GM21529 (cell line): ENCODE measurements at regions not wholly inside any gene's neighbourhood (a gene's known extent, or its start where the extent isn't known, plus 50 kb on each side); places are given as distances from the start of the nearest gene placed in this dataset.
"Not testable (repeated sequence)": the region's sequence is repeated elsewhere in the genome, so short reads cannot be mapped to it uniquely, and the experiment has no call there.

Source experiments
- ATAC-seq: cut with Tn5 transposase; IDR thresholded peaks from one replicate; pipeline ENCODE4 v1.9.1; 2021; ENCODE audit not compliant: unreplicated experiment

DNA sequence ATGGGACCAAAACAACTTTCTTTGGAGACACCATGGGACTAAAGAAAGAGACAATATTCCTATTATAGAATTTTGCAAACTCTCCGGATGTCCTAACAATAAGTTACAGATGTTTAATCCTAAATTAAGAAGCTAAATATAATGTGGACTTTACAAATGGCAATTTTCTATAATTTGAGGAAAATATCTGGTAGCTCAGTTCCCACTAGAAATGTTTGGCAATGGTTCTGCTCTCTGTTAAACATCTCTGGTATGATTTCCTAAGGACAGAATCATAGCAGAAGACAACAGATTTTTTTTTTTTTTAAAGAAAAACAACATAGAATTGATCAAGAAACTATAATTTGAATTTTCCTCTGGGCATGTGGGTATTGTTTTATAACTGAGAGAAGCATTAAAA is 232.8 kb downstream of the ENC1 start:
- no peak for ATAC-seq

DNA sequence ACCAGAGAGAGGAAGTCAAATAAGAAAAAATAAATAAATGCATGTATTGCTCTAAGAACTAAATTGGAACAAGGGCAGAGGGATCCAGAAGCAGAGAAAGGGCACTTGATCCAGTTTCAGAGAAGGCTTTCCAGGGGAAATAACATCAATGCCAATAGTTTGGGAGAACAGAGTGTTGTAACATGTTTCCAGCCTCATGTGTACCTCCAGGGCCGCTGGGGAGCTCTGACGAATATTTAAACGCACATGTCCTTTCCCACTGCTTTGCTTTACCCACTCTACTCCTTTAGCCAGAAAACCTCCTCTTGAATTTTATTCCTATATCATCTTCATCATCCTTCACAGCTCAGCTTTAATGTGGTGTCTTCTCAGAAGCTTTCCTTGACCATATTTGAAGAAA is 233.7 kb downstream of the ENC1 start:
- ATAC-seq, result no peak

DNA sequence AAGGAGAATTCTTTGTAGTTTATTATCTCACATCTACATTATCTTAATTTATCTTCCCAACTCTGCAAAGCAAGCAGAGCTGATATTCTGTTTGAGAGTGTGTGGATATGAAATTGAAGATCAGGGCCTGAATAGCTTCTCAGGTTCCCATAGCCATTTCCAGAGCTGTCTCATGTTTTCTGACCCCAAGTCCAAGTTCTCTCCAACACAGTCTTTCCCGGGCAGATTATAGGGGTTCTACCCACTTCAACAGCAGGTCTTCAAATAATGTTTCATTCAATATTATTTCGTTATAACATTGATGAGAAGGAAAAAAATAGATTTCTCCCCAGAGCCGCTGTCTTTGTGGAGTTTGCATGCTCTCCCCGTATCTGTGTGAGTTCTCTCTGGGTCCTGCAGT is 234.9 kb downstream of the ENC1 start:
- no peak for ATAC-seq

DNA sequence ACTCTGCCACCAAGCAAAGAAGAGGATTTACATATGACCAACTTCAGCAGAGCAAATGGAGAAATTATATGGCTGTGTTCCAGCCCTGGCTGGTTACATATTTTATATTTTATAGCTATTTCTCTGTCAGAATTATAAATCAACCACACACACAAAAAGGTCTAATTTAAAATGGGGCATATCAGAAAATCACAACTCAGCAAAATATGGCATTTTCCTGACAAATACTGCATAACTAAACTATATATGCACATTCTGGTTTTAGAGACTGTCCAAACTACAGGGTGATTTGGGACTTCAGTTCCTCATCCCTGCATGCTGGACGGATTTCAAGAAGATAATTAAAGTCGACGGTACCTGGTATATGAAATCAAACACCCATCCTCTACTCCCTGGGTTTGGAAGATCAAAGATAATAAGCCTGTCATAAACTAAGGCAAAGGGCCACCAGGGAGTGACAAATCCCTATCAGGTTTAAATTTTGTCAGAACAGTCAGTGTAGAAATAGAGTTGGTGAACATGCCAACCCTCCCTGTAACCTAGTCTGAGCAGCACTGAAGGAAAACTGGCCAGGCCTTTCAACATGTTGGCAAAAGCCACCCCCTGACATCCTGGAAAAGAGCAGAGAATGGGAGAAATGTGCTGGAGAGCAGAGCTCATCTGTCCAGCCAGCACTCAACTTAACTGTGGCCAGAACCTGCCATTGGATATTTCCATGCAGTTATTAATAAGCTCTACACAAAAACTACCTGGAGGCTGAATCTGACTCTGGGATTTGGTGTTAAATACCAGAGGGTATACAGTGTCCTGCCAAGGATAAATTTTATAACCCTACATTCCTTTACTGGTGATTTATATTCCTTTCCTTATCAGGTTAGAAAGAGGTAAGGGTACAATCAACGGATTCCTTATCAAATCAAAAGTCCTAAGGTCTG is 235.7 kb downstream of the ENC1 start:
- ATAC-seq, result no peak

DNA sequence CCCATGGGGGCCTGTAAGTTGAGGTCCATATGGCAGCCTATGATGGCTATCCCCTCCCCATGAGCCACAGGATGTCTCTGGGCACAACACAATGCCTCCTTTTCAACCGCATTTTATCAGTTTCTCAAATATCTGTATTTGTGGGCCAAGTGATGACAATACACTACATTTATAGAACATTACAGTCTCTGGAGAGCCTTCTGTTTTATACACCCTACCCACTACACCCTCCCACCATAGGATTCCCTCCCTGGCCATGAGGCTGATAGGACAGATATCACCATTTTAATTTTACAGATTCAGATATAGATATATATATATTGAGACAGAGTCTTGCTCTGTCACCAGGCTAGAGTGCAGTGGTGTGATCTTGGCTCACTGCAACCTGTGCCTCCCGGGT is 236.8 kb downstream of the ENC1 start:
- no peak for ATAC-seq

DNA sequence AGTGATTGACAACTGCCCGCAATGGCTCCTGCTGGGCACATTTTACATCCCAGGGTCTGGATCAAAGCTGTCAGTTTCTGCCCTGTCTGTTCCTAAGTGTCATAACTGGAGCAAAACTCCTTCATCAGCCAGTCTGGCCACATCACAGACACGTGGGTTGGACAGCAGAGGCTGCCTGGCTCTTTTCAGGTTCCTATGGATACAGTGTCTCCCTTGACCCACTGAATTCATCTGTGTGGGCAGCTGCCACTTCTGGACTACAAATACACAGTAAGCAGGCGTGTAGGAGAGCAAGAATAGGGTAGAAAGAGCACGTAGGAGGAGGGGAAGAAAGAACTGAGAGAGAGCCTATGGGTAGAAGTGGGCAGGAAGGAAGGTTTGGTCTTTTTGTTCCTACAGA is 238.0 kb downstream of the ENC1 start:
- no peak for ATAC-seq

DNA sequence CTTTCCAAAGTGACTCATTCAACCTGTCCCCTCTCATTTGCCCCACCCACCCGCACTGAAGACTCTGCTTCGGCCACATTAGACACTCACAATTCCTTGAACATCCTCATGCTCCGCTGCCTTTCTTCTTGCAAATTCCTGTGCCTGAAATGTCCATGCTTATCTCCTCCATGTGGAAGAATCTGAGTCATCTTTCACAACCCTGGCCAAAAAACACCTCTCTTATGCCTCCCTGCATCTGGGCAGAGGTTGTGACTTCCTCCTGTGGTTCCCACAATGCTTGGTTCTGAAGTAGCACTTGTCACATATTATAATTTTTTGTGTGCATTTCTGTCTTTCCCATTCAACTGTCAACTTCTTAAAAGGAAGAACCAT is 238.6 kb downstream of the ENC1 start:
- ATAC-seq, result no peak

DNA sequence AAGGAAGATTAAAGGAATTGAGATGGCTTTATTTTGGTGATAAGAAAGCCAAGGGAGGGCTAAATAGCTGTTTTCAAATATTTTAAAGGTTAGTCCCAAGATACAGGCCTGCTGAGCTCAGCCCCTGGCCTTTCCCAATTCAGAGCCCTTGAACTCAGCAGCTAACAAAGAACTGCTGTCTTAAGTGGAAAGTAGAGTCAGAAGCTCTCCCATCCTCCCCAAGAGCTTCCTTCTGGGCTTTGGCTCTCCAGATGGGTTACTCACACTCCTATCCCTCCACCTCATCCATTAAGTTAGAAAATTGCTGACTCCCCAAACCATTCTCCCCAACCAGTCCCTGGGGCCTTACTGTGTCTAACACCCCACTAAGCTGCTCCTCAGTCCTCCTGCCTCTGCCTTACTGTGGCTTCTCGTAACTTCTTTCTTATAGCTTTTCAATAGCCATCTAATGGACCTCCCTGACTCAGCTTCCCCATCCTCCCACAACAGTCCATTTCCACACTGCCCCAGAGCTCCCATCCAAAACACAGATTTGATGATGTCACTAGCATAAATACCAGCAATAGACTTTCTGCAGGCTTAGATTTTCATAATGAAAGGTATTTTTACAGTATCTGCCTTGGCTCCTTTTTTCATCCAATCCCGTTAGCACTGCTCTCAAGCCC is 239.1 kb downstream of the ENC1 start:
- ATAC-seq, result no peak

DNA sequence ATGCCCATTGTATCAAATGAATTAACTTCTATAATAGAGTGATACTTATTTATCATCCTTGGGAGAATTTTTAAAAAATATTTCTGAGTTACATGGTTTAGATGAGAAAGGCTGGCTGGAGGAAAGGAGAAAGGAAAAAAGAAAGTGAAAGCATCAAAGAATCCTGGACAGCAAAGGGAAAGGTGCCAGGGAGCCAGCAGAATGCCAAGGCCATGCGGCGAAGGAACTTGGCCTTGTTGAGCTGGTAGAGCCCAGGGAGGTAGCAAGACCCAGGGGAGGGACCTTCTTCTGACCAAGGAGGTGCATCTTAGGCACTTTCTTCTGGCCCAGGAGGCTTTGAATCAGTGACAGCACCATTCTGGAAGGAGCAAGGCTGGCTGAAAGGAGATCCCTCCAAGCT is 240.5 kb downstream of the ENC1 start:
- ATAC-seq, result no peak

DNA sequence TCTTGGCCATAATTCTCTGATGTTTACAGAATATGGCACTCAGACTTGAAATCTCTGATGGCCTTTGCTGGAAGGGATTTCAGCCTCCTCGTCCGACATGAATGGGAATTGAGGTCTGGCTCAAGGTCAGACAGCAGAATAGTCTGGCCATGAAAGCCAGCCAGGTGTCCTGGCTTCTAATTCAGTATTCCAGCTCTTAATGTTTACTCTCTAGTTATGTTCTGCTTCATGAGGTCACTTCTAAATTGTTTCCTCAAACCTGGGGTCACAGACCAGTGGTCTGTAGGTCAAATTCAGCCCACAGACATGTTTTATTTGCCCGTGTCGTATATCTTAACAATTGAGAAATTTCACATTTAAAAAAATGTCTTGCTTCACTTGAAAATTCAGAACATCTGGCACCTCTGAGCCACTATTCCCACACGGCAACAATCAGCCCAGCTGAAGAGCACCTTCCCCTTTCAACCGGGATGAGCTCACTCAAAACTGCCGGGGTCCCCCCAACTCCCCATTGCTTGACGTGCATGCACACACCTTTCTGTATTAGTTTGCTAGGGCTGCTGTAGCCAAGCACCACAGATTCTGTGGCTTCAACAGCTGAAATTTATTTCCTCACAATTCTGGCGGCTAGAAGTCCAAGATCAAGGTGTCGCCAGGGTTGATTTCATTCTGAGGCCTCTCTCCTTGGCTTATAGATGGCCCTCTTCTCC is 243.5 kb downstream of the ENC1 start:
- no peak for ATAC-seq

DNA sequence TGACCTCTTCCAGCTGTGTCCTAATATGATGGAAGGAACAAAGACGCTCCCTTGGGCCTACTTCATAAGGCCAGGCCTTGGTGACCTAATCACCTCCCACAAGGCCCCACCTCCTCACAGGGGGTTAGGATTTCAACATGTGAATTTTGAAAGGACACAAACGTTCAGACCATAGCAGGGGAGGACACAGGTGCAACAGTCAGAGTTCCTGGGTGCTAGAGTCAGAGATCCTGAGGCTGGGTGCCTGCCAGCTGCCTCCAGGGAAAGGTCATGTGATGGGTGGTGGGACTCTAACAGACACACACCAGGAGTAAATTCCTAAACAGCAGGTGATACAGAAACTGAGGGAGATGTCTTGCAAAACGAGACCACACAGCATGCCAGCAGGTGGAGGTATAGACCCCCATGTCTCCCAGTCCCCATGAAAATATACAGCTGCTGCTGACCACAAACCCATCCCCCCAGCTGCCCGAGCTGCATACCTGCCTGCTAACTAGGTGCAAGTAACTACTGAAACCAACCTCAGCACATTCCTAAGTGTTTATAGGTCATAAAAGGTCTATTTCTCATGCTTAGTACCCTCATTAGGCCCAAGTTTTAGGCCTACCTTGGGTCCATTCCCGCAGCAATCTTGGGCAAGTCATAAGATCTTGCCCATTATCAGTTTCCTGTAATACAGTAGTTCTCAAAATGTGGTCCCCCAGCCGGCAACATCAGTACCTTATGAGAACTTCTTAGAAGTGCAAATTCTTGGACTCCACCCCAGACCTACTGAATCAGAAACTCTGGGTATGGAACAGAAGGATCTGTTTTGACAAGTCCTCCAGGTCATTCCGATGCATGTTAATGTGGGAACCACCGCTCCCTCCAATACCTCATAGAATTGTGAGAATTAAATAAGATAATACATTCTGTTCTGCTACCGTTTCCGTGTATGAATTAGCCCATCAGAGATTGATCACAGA is 245.3 kb downstream of the ENC1 start:
- no peak for ATAC-seq

DNA sequence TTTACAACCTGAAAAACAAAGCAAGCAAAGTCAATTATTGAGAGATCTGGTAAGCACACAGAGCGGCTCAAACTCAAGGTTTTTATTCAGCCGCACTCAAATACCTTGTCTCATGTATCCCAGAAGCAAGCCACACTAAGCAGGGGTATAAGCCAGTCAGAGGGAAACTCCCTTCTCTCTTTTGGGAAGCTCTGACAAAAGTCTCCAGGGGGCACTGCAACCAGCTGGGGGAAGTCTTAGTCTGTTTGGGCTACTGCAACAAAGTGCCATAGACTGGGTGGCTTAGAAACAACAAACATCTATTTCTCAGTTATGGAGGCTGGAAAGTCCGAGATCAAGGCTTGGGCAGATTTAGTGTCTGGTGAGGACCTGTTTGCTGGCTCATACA is 246.0 kb downstream of the ENC1 start:
- no peak for ATAC-seq

DNA sequence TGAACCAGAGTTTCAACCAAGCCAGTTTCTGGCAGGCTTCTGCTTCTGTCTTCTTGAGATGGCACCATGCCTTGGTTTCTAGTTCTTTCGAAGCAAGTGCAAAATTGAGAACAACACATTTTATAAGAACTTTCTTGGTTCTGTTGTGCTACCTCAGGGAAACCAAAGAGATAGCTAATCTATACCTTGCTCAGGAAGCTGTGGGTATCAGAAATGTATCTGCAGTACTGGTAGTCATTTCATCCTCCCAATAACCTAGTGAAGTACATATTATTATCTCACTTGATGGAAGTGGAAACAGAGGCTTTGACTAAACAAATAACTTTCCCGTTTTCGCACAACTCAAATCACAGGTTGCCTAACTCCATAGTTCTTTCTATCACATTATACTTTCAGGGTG is 246.6 kb downstream of the ENC1 start:
- ATAC-seq, result no peak

DNA sequence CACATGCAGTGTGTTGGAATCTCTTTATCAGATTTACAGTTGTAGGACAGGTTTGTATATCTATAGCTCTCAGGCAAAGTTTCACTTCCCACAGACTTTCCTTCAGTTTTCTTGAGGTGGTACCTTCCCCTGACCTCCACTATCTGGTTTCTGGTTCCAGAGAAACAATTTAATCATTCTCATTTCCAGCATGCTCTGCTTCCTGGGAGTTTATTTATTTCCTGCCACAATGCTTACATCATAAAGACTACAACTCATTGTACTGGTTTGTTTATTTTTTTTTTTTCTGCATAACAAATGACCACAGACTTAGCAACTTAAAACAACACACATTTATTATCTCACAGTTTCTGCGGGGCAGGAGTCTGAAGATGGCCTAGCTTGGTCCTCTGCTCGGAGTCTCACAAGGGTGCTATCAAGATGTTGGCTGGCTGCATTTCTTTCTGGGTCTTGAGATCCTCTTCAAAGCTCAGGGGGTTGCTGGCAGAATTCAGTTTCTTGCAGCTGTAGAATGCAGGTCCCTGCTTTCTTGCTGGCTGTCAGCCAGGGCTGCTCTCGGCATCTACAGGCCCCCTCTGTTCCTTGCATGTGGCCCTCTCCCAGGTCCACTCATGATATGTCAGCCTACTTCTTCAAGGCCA is 247.7 kb downstream of the ENC1 start:
- ATAC-seq, result no peak

DNA sequence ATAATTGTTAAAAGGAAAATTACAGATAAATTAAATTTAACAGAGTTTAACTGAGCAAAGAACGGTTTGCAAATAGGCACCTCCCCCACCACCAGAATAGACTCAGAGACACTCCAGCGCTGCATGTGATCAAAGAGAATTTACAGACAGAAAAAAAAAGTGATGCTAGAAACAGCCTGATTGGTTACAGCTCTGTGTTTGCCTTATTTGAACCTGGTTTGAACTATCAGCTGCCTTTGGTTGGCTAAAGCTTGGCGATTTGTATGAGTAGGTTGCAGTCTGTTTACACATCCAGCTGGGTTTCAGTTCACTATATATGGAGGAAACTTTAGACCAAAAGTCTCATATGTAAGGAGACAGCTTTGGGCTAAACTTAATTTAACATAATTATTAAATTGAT is 249.1 kb downstream of the ENC1 start:
- no peak for ATAC-seq

DNA sequence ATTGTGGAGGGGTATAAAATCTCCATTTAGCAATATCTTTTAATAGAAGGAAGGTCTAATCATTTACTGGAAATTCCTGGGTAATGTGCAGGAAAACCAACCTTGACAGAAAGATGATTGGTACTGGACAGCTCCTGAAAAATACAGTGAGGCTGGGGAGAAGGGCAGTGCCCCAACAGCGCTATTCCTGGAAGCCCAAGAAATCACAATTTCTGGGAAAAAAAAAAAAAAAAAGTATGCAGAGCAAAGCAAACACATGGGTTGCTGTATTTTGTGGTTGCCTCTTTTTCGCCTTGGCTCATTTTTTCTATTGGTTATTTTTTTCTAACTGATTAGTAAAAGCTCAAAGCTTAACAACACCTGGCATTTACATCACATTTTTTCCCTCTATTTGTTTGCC is 249.7 kb downstream of the ENC1 start:
- ATAC-seq, result no peak

DNA sequence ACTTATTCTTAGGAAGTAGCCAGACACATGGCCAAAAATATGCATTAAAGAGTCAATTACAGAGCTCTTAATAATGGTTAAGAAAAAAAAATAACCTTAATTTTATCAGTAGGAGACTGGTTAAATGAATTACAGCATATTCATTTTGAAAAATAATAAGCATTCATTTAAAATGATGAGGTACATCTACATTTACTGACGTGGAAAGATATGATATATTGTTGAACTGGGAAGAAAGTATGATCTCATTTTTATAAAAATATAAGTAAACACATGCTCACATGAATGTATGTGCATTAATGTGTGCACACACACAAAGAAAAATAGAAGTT is 250.3 kb downstream of the ENC1 start:
- ATAC-seq, result no peak

DNA sequence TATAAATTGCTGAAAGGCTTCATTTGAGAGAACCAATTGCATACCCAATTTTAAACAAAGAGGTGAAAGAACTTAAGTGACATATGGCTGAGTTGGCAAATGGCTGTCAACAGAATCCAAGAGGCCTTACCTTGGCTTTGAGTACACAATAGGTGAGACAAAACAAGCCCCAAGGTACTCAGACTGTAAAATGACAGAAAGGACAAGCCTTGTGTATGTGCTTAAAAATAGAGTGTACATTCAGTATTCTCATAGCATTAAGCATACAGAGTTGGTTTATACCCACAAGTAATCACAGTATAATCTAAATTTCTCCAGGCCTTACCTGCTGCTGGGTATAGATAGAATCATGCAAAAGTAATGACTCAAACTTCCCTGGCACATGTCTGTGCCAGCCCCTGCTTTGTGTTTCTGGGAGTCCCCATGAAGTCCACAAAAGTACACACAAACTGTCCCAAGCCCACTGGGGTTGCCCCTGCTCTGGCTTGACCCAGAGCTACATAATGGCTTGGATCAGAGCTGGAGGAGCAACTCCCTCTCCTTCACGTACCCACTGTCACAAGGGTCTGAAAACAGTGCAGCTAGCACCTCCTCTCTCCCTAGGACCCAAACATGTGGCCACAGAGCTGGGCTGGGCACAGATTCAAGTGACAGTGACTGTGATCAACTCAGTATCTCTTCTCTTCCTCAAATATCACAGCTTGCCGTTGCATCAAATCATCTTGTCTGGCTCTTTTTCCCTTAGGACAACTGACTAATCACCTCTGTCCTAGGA is 250.8 kb downstream of the ENC1 start:
- no peak for ATAC-seq

DNA sequence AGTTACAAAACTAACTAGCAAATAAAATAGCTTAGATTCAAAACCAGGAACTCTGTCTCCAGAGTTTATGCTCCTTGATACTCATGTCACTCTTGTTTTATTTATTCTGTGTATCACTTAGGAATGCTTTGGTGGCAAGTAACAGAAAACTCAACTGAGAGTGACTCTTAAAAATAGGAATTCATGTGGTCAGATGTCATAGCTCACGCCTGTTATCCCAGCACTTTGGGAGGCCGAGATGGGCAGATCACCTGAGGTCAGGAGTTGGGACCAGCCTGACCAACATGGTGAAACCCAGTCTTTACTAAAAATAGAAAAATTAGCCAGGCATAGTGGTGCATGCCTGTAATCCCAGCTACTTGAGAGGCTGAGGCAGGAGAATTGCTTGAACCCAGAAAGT is 252.1 kb downstream of the ENC1 start:
- not testable (repeated sequence) for ATAC-seq
